Psoas muscle (tissue), 7 donors: ENCODE measurements at regions not wholly inside any gene's neighbourhood (a gene's known extent, or its start where the extent isn't known, plus 50 kb on each side); places are given as distances from the start of the nearest gene placed in this dataset.

Experiments
- ATAC-seq, 4 donors: fragments of 200-7000 bp; cut with Tn5 transposase; one replicate each; pipeline ENCODE4 v1.9.1; 2020; ENCODE audit warnings: moderate library complexity in 3 of 4, mild to moderate bottlenecking in 2 of 4
- DNase-seq, 2 donors: peaks; one replicate each; pipeline ENCODE4 v3.0.0-alpha.2; 2020
- H3K27ac ChIP-seq: fragments of 200-600 bp; one replicate; pipeline ENCODE4 v1.8.0; 2022
- H3K27me3 ChIP-seq, 3 donors: fragments of 200-600 bp in 1 of 3; one replicate each; pipeline versions ENCODE4 v1.6.1 to v1.8.0; 2013 to 2022; ENCODE audit warnings: low read length in 2 of 3, mild to moderate bottlenecking in 2 of 3, moderate library complexity in 1 of 3; ENCODE audit not compliant: insufficient read depth in 3 of 3
- H3K36me3 ChIP-seq, 2 donors: fragments of 200-600 bp in 1 of 2; one replicate each; pipeline versions ENCODE4 v1.6.1 to v1.8.0; 2013 to 2022; ENCODE audit warnings: low read depth in 1 of 2, mild to moderate bottlenecking in 1 of 2, moderate library complexity in 1 of 2; ENCODE audit not compliant: insufficient read depth in 1 of 2
- H3K4me1 ChIP-seq: fragments of 200-600 bp; one replicate; pipeline ENCODE4 v1.8.0; 2022
- H3K4me3 ChIP-seq: fragments of 200-600 bp; one replicate; pipeline ENCODE4 v1.8.0; 2022; ENCODE audit warnings: mild to moderate bottlenecking
- H3K9me3 ChIP-seq: fragments of 200-600 bp; one replicate; pipeline ENCODE4 v1.8.0; 2022
- WGBS, 3 donors: extraction: QIAGEN DNeasy Blood & Tissue Kit; methylation state at CpG; one replicate each; pipeline versions ENCODE4 v1.1.6 to v1.1.7; 2013; 5-methylcytosine and 5-hydroxymethylcytosine counted together
- intact Hi-C, 2 donors: fragments of 100-400 bp; cut with DNase I; formaldehyde crosslinking; loops; one replicate each; pipeline versions ENCODE4 v1.11.0 to v1.14.2; 2022
- TF ChIP-seq, protein P1 (sequence below): fragments of 200-600 bp; IDR thresholded peaks from one replicate; pipeline ENCODE4 v1.8.0; 2022; ENCODE audit warnings: antibody characterized with exemption
- donor health status: healthy with polysubstance abuse.
- donor health status: DM: no; HTN: no; CAD: no; lungs with moderate emphysema.
- donor health status: Bipolar disorder and iron deficiency.
- donor health status: healthy.
- donor health status: DM: yes; HTN: yes; CAD: no.
- donor health status: DM: no; HTN: no; CAD: no.
- donor health status: DM: yes; HTN: yes; CAD: no.

DNA sequence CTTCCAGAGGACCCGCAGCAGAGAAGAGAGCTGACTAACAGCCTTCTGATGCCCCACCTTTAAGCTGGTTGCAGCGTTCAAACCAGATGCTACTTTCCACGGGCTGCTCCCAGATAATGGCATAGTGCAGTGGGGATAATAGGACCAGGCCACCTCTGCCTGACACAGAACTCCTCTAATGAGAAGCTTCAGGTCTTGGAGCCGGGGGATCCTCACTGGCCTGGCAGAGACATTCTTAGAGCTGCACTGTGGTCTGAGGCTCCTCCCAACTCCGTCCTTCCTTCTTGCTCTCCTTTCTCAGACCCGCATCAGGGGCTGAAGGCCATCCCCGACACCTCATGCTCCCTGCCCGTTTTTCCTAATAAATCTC, 206.6 kb upstream of the MARCKS start:
- Histone ChIP-seq H3K4me1 (peaks cover 8% of the 10 kb centered on the region), H3K27ac (no peak overlapping the region), H3K9me3 (no peaks in the 10 kb centered on the region), H3K4me3 (no peak overlapping the region), H3K27me3 (no peaks in the 10 kb centered on the region), H3K36me3 (no peaks in the 10 kb centered on the region)
- ATAC-seq = no peak
- intact Hi-C loops = no loop called here
- TF ChIP-seq, protein P1, sequence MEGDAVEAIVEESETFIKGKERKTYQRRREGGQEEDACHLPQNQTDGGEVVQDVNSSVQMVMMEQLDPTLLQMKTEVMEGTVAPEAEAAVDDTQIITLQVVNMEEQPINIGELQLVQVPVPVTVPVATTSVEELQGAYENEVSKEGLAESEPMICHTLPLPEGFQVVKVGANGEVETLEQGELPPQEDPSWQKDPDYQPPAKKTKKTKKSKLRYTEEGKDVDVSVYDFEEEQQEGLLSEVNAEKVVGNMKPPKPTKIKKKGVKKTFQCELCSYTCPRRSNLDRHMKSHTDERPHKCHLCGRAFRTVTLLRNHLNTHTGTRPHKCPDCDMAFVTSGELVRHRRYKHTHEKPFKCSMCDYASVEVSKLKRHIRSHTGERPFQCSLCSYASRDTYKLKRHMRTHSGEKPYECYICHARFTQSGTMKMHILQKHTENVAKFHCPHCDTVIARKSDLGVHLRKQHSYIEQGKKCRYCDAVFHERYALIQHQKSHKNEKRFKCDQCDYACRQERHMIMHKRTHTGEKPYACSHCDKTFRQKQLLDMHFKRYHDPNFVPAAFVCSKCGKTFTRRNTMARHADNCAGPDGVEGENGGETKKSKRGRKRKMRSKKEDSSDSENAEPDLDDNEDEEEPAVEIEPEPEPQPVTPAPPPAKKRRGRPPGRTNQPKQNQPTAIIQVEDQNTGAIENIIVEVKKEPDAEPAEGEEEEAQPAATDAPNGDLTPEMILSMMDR = no peak
- WGBS, 3 donors = 94 to 96% (median 95%) methylated on average over 8 of the region's 8 CpGs
- no peak for DNase-seq

DNA sequence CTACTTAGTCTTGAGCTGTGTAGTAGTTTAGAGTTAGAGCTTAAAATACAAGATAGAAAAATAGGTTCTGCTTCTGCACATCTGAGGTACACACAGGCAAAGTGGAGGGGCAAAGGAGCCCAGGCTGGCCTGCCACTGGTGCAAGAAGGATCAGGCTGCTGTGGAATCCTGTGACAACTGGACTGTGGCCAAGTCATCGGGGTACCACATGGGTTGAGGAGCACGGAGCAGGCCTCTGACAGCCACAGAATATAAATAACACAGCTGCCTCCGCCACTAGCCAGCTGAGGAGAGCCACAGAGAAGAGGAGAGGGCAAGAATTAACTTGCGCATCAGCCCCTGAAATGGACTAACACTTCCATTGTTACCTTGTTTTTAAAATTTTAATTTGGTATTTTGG, 206.0 kb upstream of the MARCKS start:
- H3K9me3 ChIP-seq = no peaks in the 10 kb centered on the region
- DNase-seq (no peak), ATAC-seq (peak; percentile 67 to 79 (median 74))
- no peaks in the 10 kb centered on the region for H3K27me3 ChIP-seq
- peaks cover 4% of the 10 kb centered on the region for H3K4me1 ChIP-seq
- TF ChIP-seq, protein P1 = no peak
- no peak overlapping the region for H3K4me3 ChIP-seq
- H3K36me3 ChIP-seq = no peaks in the 10 kb centered on the region
- intact Hi-C loops = no loop called here
- H3K27ac ChIP-seq = peak overlapping the region; percentile 12
- WGBS, 3 donors = 19 to 50% (median 43%) methylated on average over 4 of the region's 4 CpGs

DNA sequence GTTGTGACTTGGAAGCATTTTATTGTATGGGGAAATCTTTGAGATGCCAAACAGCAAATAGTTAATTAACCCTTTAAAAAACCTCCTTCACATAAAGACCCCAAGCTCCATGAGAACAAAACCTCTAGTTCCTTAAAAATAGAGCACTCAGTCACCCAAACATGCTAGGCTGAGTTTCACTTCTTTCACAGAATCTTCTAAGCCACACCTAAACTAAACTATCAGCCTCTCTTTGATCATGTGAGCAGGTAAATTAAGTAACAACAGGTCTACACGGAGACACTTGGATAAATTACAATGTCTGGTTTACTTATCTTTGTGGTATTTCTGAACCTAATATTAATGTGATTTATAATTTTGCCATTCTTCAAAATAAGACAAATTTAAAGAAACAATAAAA, 205.2 kb upstream of the MARCKS start:
- Histone ChIP-seq H3K27ac (no peak overlapping the region), H3K9me3 (no peaks in the 10 kb centered on the region), H3K27me3 (no peaks in the 10 kb centered on the region), H3K36me3 (no peaks in the 10 kb centered on the region), H3K4me1 (peaks cover 4% of the 10 kb centered on the region), H3K4me3 (no peak overlapping the region)
- no peak for DNase-seq
- TF ChIP-seq, protein P1 = no peak
- 19 to 83% (median 32%) methylated on average over 1 of the region's 1 CpG for WGBS, 3 donors
- no peak for ATAC-seq
- intact Hi-C loops = no loop called here

DNA sequence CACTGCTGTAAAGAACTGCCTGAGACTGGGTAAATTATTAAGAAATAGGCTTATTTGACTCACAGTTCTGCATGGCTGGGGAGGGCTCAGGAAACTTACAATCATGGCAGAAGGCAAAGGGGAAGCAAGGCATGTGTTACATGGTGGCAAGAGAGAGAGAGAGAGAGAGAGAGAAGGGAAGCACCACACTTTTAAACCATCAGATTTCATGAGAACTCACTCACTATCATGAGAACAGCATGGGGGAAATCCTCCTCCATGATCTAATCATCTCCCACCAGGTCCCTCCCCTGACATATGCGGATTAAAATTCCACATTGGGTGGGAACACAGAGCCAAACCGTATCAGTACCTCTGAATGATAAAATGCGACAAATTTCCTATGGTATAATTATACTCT, 203.9 kb upstream of the MARCKS start:
- 94 to 98% (median 96%) methylated on average over 3 of the region's 3 CpGs for WGBS, 3 donors
- H3K27ac ChIP-seq = no peak overlapping the region
- H3K36me3 ChIP-seq = no peaks in the 10 kb centered on the region
- no peaks in the 10 kb centered on the region for H3K27me3 ChIP-seq
- no peak for ATAC-seq
- DNase-seq = no peak
- intact Hi-C loops = no loop called here
- TF ChIP-seq, protein P1 = no peak
- H3K4me1 ChIP-seq = peaks cover 4% of the 10 kb centered on the region
- H3K9me3 ChIP-seq = no peaks in the 10 kb centered on the region
- no peak overlapping the region for H3K4me3 ChIP-seq

DNA sequence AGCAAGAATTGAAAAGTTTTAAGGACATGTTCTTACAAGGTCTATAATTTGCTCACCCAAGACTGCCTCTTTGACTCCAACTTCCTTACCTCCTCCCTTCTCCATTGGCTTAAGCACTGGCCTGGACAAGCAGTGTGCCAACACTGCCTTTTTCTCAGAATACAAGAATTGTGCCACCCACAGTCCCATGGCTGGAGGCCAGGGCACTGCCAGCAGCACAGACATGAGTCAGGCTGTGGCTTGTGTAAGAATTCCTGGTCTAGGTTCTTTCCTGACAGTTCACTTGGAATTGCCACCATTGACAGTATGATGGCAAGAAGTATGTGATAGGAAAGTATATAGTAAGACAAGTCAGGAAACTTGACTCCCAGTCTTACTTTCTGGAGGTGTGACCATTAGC, 202.7 kb upstream of the MARCKS start:
- peaks cover 4% of the 10 kb centered on the region for H3K4me1 ChIP-seq

More for the DNA sequence above, 202.7 kb upstream of the MARCKS start:
- Histone ChIP-seq H3K4me3 (no peak overlapping the region), H3K27ac (peak overlapping the region; percentile 28), H3K36me3 (no peaks in the 10 kb centered on the region), H3K27me3 (no peaks in the 10 kb centered on the region), H3K9me3 (no peaks in the 10 kb centered on the region)
- DNase-seq = peak; percentile 70 to 82
- TF ChIP-seq, protein P1 = no peak
- ATAC-seq = peak; percentile 75 to 88 (median 82)
- intact Hi-C loops = no loop called here
